PC-9 (cell line): ENCODE measurements at regions not wholly inside any gene's neighbourhood (a gene's known extent, or its start where the extent isn't known, plus 50 kb on each side); places are given as distances from the start of the nearest gene placed in this dataset.

ENCODE experiments used
- BruUV-seq: library from RNA; stranded (reverse); fragments of 400-500 nt; replicated peaks from 2 replicates; lab custom pipeline; 2021; lab: Mats Ljungman, UMichigan
- CTCF ChIA-PET: fragments of 300-600 bp; sonication (Branson Sonifier 250); formaldehyde crosslinking; loops from one replicate; lab custom pipeline; 2022; ENCODE audit warnings: antibody characterized with exemption; lab: Charles Lee
- POLR2A ChIA-PET: fragments of 300-600 bp; sonication (Branson Sonifier 250); formaldehyde crosslinking; loops from one replicate; lab custom pipeline; 2022; ENCODE audit warnings: antibody characterized with exemption; ENCODE audit not compliant: unreplicated experiment; lab: Charles Lee
- DNase-seq, 2 experiments: peaks; one replicate each; pipeline versions ENCODE4 v3.0.0 to v3.0.0-alpha.2; 2015 to 2022; ENCODE audit warnings: mixed read lengths in 1 of 2
- H2AFZ ChIP-seq: fragments of 200-600 bp; sonication (generic); 2 replicates; pipeline ENCODE4 v1.8.1; 2017; ENCODE audit warnings: antibody characterized with exemption
- H3F3A ChIP-seq: fragments of 200-600 bp; sonication (generic); 2 replicates; pipeline ENCODE4 v1.8.1; 2017; ENCODE audit warnings: antibody characterized with exemption, mild to moderate bottlenecking, low read depth; ENCODE audit not compliant: insufficient read depth
- H3K27ac ChIP-seq: fragments of 200-600 bp; sonication (generic); 2 replicates; pipeline ENCODE4 v1.6.1; 2016; ENCODE audit warnings: mixed run types
- H3K27me3 ChIP-seq: fragments of 200-600 bp; sonication (generic); 2 replicates; pipeline ENCODE4 v1.6.1; 2016; ENCODE audit warnings: low read depth, mixed run types; ENCODE audit not compliant: insufficient read depth
- H3K36me3 ChIP-seq: fragments of 200-600 bp; sonication (generic); 2 replicates; pipeline ENCODE4 v1.6.1; 2016; ENCODE audit warnings: low read depth, mixed run types
- H3K4me1 ChIP-seq: fragments of 200-600 bp; sonication (generic); replicated peaks from 2 replicates; pipeline ENCODE4 v1.6.1; 2016; ENCODE audit warnings: mixed run types; ENCODE audit not compliant: insufficient read depth
- H3K4me2 ChIP-seq: fragments of 200-600 bp; sonication (generic); 2 replicates; pipeline ENCODE4 v1.6.1; 2017; ENCODE audit warnings: mixed run types
- H3K4me3 ChIP-seq: fragments of 200-600 bp; sonication (generic); 2 replicates; pipeline ENCODE4 v1.6.1; 2016; ENCODE audit warnings: mixed run types
- H3K79me2 ChIP-seq: fragments of 200-600 bp; sonication (generic); 2 replicates; pipeline ENCODE4 v1.6.1; 2017; ENCODE audit warnings: low read depth, mixed run types
- H3K9me2 ChIP-seq: fragments of 200-600 bp; sonication (generic); 2 replicates; pipeline ENCODE4 v1.8.1; 2017; ENCODE audit warnings: mild to moderate bottlenecking; ENCODE audit not compliant: insufficient read depth
- H3K9me3 ChIP-seq: fragments of 200-600 bp; sonication (generic); 2 replicates; pipeline ENCODE4 v1.8.1; 2016; ENCODE audit warnings: low read depth; ENCODE audit not compliant: insufficient read depth
- H4K20me1 ChIP-seq: fragments of 200-600 bp; sonication (generic); 2 replicates; pipeline ENCODE4 v1.8.1; 2017; ENCODE audit not compliant: insufficient read depth
- CTCF ChIP-seq: fragments of 200-600 bp; sonication (generic); conservative IDR thresholded peaks from 2 replicates; pipeline ENCODE4 v1.6.1; 2017; ENCODE audit warnings: mixed run types, antibody characterized with exemption, mild to moderate bottlenecking, moderate library complexity
- EZH2 ChIP-seq: fragments of 200-600 bp; sonication (generic); IDR thresholded peaks from 2 replicates; pipeline ENCODE4 v1.8.0; 2017; ENCODE audit warnings: antibody characterized with exemption, low read depth
- intact Hi-C: fragments of 100-400 bp; cut with micrococcal nuclease; formaldehyde crosslinking; loops from one replicate; pipeline ENCODE4 v1.10.0; 2022; ENCODE audit not compliant: unreplicated experiment

GRCh38 chr14:100994082-100994481 is 90.6 kb upstream of the RTL1 start:
- H2AFZ ChIP-seq, result no peak overlapping the region
- no peak overlapping the region for H3K4me2 ChIP-seq
- intact Hi-C loops, result no loop called here
- no peaks in the 10 kb centered on the region for H3K27me3 ChIP-seq
- H3F3A ChIP-seq, result no peaks in the 10 kb centered on the region
- H3K36me3 ChIP-seq, result no peaks in the 10 kb centered on the region
- no peaks in the 10 kb centered on the region for H4K20me1 ChIP-seq
- TF ChIP-seq EZH2, result no peak
- TF ChIP-seq CTCF, result no peak
- H3K79me2 ChIP-seq, result no peaks in the 10 kb centered on the region
- no peak overlapping the region for H3K27ac ChIP-seq
- ChIA-PET POLR2A (no interaction called here), CTCF (no interaction called here)
- H3K4me3 ChIP-seq, result no peak overlapping the region
- no peaks in the 10 kb centered on the region for H3K9me2 ChIP-seq
- H3K4me1 ChIP-seq, result no peaks in the 10 kb centered on the region
- no TSS peak for BruUV-seq
- peaks cover 2% of the 10 kb centered on the region; the same call in 1 of the 2 replicates for H3K9me3 ChIP-seq
- no peak for DNase-seq

GRCh38 chr14:100994756-100995330 is 91.3 kb upstream of the RTL1 start:
- intact Hi-C loops, result no loop called here
- no peak overlapping the region for H3K27ac ChIP-seq

GRCh38 chr14:101000711-101001250 is 97.3 kb upstream of the RTL1 start:
- Histone ChIP-seq H3K27me3 (peaks cover 38% of the 10 kb centered on the region), H3F3A (no peaks in the 10 kb centered on the region), H3K36me3 (no peaks in the 10 kb centered on the region), H2AFZ (no peak overlapping the region), H4K20me1 (no peaks in the 10 kb centered on the region), H3K4me3 (no peak overlapping the region), H3K9me2 (no peaks in the 10 kb centered on the region), H3K4me1 (no peaks in the 10 kb centered on the region), H3K27ac (no peak overlapping the region), H3K79me2 (no peaks in the 10 kb centered on the region), H3K4me2 (no peak overlapping the region), H3K9me3 (no peaks in the 10 kb centered on the region)
- no TSS peak for BruUV-seq
- DNase-seq, result no peak
- POLR2A ChIA-PET, result no interaction called here
- intact Hi-C loops, result no loop called here
- TF ChIP-seq EZH2 (no peak), CTCF (no peak)
- CTCF ChIA-PET, result no interaction called here

More at GRCh38 chr14:100994756-100995330, 91.3 kb upstream of the RTL1 start:
- ChIA-PET CTCF (no interaction called here), POLR2A (no interaction called here)
- H2AFZ ChIP-seq, result no peak overlapping the region
- no TSS peak for BruUV-seq
- TF ChIP-seq CTCF (no peak), EZH2 (no peak)
- no peaks in the 10 kb centered on the region for H3K27me3 ChIP-seq
- H3F3A ChIP-seq, result no peaks in the 10 kb centered on the region
- no peaks in the 10 kb centered on the region for H4K20me1 ChIP-seq
- H3K36me3 ChIP-seq, result no peaks in the 10 kb centered on the region
- H3K4me1 ChIP-seq, result no peaks in the 10 kb centered on the region
- H3K9me3 ChIP-seq, result no peaks in the 10 kb centered on the region
- no peak for DNase-seq
- H3K4me2 ChIP-seq, result no peak overlapping the region
- no peaks in the 10 kb centered on the region for H3K9me2 ChIP-seq
- H3K4me3 ChIP-seq, result no peak overlapping the region
- H3K79me2 ChIP-seq, result no peaks in the 10 kb centered on the region
